GM21737 (cell line): ENCODE measurements at regions not wholly inside any gene's neighbourhood (a gene's known extent, or its start where the extent isn't known, plus 50 kb on each side); places are given as distances from the start of the nearest gene placed in this dataset.

Source experiments
- ATAC-seq: cut with Tn5 transposase; IDR thresholded peaks from one replicate; pipeline ENCODE4 v1.9.1; 2021; ENCODE audit warnings: mild to moderate bottlenecking, moderate library complexity; ENCODE audit not compliant: unreplicated experiment

- ATAC-seq, result no peak
Measured at GRCh38 chr2:118738524-118739308, 108.7 kb downstream of the EN1 start.

- ATAC-seq, result no peak
Measured at GRCh38 chr2:118738106-118738505, 109.3 kb downstream of the EN1 start.

- no peak for ATAC-seq
Measured at GRCh38 chr2:118737684-118738083, 109.8 kb downstream of the EN1 start.

- ATAC-seq, result no peak
Measured at GRCh38 chr2:118732432-118732831, 115.0 kb downstream of the EN1 start.

- ATAC-seq, result no peak
Measured at GRCh38 chr2:118731413-118731812, 116.0 kb downstream of the EN1 start.

- no peak for ATAC-seq
Measured at GRCh38 chr2:118730405-118730804, 117.0 kb downstream of the EN1 start.

- no peak for ATAC-seq
Measured at GRCh38 chr2:118729760-118730159, 117.7 kb downstream of the EN1 start.

GRCh38 chr2:118728984-118729383, 118.5 kb downstream of the EN1 start:
- ATAC-seq, result no peak

GRCh38 chr2:118726821-118727220, 120.6 kb downstream of the EN1 start:
- ATAC-seq, result no peak

GRCh38 chr2:118723394-118723793, 124.1 kb downstream of the EN1 start:
- ATAC-seq, result no peak

GRCh38 chr2:118722976-118723375, 124.5 kb downstream of the EN1 start:
- ATAC-seq, result no peak

- ATAC-seq, result no peak
Measured at GRCh38 chr2:118721817-118722551, 125.5 kb downstream of the EN1 start.

GRCh38 chr2:118720866-118721265, 126.6 kb downstream of the EN1 start:
- no peak for ATAC-seq

GRCh38 chr2:118718921-118719320, 128.5 kb downstream of the EN1 start:
- ATAC-seq, result no peak

- no peak for ATAC-seq
Measured at GRCh38 chr2:118716102-118716501, 131.3 kb downstream of the EN1 start.

GRCh38 chr2:118714118-118714517, 133.3 kb downstream of the EN1 start:
- ATAC-seq, result no peak

- no peak for ATAC-seq
Measured at GRCh38 chr2:118711603-118712002, 135.8 kb downstream of the EN1 start.

- no peak for ATAC-seq
Measured at GRCh38 chr2:118710481-118710880, 137.0 kb downstream of the EN1 start.

GRCh38 chr2:118709786-118710185, 137.7 kb downstream of the EN1 start:
- ATAC-seq, result no peak

GRCh38 chr2:118706844-118707243, 140.6 kb downstream of the EN1 start:
- ATAC-seq, result no peak

GRCh38 chr2:118706371-118706770, 141.1 kb downstream of the EN1 start:
- ATAC-seq, result no peak

- ATAC-seq, result no peak
Measured at GRCh38 chr2:118705032-118705431, 142.4 kb downstream of the EN1 start.
